ENCODE measurements at regions not wholly inside any gene's neighbourhood (a gene's known extent, or its start where the extent isn't known, plus 50 kb on each side); places are given as distances from the start of the nearest gene placed in this dataset.

- DNase-seq (ENCODE audit: low read depth, low spot score) = no peak
- H3K9me3 ChIP-seq (replicated peaks; ENCODE audit: control insufficient read depth, insufficient read depth, low read length) = no peaks in the 10 kb centered on the region
- no peaks in the 10 kb centered on the region for H3K4me1 ChIP-seq (ENCODE audit: control insufficient read depth, extremely low read depth, insufficient read depth, low read length)
- no peak overlapping the region for H3K27ac ChIP-seq (ENCODE audit: insufficient read depth, low read depth, low read length)
- H3K27me3 ChIP-seq (ENCODE audit: control insufficient read depth in 2 of 2, insufficient read depth in 2 of 2, low read length in 2 of 2) = no peaks in the 10 kb centered on the region
- H3K9ac ChIP-seq (replicated peaks; ENCODE audit: extremely low read depth, insufficient read depth, low read length) = no peak overlapping the region
- TF ChIP-seq FOS (IDR thresholded peaks at IDR 0.05; ENCODE audit: borderline replicate concordance, insufficient read depth, low read length) (no peak), GATA2 (IDR thresholded peaks at IDR 0.05; ENCODE audit: insufficient read depth, insufficient read length, low read depth, low read length) (no peak), MAX (IDR thresholded peaks at IDR 0.05; ENCODE audit: insufficient read depth, insufficient read length) (no peak), POLR2AphosphoS5 (IDR thresholded peaks at IDR 0.05; ENCODE audit: insufficient read depth, low read depth, low read length) (no peak), MYC (IDR thresholded peaks at IDR 0.05; ENCODE audit: low read depth, low read length) (no peak), POLR2A (IDR thresholded peaks at IDR 0.05; ENCODE audit: low read depth, low read length) (no peak), EZH2 (IDR thresholded peaks at IDR 0.05; ENCODE audit: borderline replicate concordance, low read depth, low read length, severe bottlenecking) (no peak), JUN (IDR thresholded peaks at IDR 0.05; ENCODE audit: borderline replicate concordance, insufficient read depth, insufficient read length, low read depth) (no peak)
- TF ChIP-seq, protein P1, sequence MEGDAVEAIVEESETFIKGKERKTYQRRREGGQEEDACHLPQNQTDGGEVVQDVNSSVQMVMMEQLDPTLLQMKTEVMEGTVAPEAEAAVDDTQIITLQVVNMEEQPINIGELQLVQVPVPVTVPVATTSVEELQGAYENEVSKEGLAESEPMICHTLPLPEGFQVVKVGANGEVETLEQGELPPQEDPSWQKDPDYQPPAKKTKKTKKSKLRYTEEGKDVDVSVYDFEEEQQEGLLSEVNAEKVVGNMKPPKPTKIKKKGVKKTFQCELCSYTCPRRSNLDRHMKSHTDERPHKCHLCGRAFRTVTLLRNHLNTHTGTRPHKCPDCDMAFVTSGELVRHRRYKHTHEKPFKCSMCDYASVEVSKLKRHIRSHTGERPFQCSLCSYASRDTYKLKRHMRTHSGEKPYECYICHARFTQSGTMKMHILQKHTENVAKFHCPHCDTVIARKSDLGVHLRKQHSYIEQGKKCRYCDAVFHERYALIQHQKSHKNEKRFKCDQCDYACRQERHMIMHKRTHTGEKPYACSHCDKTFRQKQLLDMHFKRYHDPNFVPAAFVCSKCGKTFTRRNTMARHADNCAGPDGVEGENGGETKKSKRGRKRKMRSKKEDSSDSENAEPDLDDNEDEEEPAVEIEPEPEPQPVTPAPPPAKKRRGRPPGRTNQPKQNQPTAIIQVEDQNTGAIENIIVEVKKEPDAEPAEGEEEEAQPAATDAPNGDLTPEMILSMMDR (IDR thresholded peaks at IDR 0.05; ENCODE audit: extremely low read depth in 1 of 2, insufficient read depth in 1 of 2, low read depth in 1 of 2, low read length in 2 of 2) = no peak
- no peak for FAIRE-seq
- ChIA-PET CTCF (no interaction called here), POLR2A (no interaction called here)
- H3K9me1 ChIP-seq (replicated peaks; ENCODE audit: control insufficient read depth, extremely low read depth, insufficient read depth, low read length) = no peaks in the 10 kb centered on the region
- H2AFZ ChIP-seq (ENCODE audit: low read depth, low read length) = no peak overlapping the region
- H3K79me2 ChIP-seq (ENCODE audit: control insufficient read depth, insufficient read depth, low read length) = no peaks in the 10 kb centered on the region
- no peaks in the 10 kb centered on the region for H3K36me3 ChIP-seq (ENCODE audit: control insufficient read depth in 2 of 2, extremely low read depth in 1 of 2, insufficient read depth in 2 of 2, low read length in 2 of 2)
- H4K20me1 ChIP-seq (replicated peaks; ENCODE audit: control insufficient read depth, extremely low read depth, insufficient read depth, low read length) = no peaks in the 10 kb centered on the region
- intact Hi-C loops (cut with micrococcal nuclease) (no loop called here), dilution Hi-C loops (cut with MboI; ENCODE audit: extremely low pct_ligation_motif_present, low sequenced_read_pairs) (no loop called here)
- no peak overlapping the region for H3K4me2 ChIP-seq (ENCODE audit: insufficient read depth, low read length)
- no peak overlapping the region for H3K4me3 ChIP-seq (replicated peaks in 1 of 3; ENCODE audit: insufficient read depth in 1 of 3, low read depth in 1 of 3, low read length in 3 of 3)
- BruUV-seq (replicated peaks) = no TSS peak
Measured at GRCh38 chr1:62380181-62380580, 56.7 kb upstream of the USP1 start.
